Peyer's patch (tissue), 4 donors: ENCODE measurements at regions not wholly inside any gene's neighbourhood (a gene's known extent, or its start where the extent isn't known, plus 50 kb on each side); places are given as distances from the start of the nearest gene placed in this dataset.

Source experiments
- DNase-seq, 3 donors: peaks; one replicate each; pipeline ENCODE4 v3.0.0-alpha.2; 2017 to 2019
- H3K27ac ChIP-seq, 4 donors: fragments of 200-600 bp; sonication (generic); one replicate each; pipeline ENCODE4 v1.5.1; 2016 to 2019
- H3K27me3 ChIP-seq, 2 donors: fragments of 200-600 bp; sonication (generic); one replicate each; pipeline ENCODE4 v1.5.1; 2019
- H3K36me3 ChIP-seq, 3 donors: fragments of 200-600 bp; sonication (generic); one replicate each; pipeline ENCODE4 v1.5.1; 2016 to 2019
- H3K4me1 ChIP-seq, 4 donors: fragments of 200-600 bp; sonication (generic); one replicate each; pipeline ENCODE4 v1.5.1; 2016 to 2019
- H3K4me3 ChIP-seq, 4 donors: fragments of 200-600 bp; sonication (generic); 1 replicate in 3 of 4; 2 replicates in 1 of 4; pipeline ENCODE4 v1.5.1; 2016 to 2019; ENCODE audit warnings: mild to moderate bottlenecking in 1 of 4
- H3K9me3 ChIP-seq, 4 donors: fragments of 200-600 bp; sonication (generic); one replicate each; pipeline ENCODE4 v1.5.1; 2016 to 2019; ENCODE audit warnings: mild to moderate bottlenecking in 1 of 4
- POLR2A ChIP-seq, 2 donors: fragments of 450-650 bp; IDR thresholded peaks; one replicate each; pipeline ENCODE4 v1.5.1; 2017; ENCODE audit warnings: antibody characterized with exemption in 2 of 2, mild to moderate bottlenecking in 2 of 2, moderate library complexity in 2 of 2
- TF ChIP-seq, protein P1 (sequence below), 6 experiments: fragments of 450-650 bp in 4 of 6; fragments of 200-600 bp in 2 of 6; sonication (generic) in 1 of 6; IDR thresholded peaks; one replicate each; pipeline ENCODE4 v1.5.1; 2017 to 2019; ENCODE audit warnings: antibody characterized with exemption in 6 of 6, mild to moderate bottlenecking in 3 of 6, moderate library complexity in 1 of 6

DNA sequence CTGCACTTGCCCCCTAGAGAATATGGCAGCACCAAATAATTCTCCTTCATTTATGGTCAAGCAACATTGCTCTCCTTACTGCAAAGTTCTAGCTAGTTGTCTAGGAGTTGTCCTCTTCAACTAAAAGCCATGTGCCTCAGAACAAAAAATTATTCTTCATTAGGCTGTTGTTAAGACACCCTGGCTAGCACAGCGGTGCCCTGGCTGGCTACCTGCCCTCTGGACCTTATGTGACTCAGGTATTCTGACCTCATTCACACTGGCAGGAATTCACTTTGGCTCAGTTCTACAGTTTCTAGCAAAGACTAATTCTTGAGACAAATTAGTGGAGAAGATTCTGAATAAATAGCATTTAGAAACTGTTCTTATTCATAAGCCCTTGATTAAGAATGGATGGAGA, 224.4 kb upstream of the KRR1 start:
- Histone ChIP-seq H3K9me3 (no peaks in the 10 kb centered on the region), H3K36me3 (no peaks in the 10 kb centered on the region), H3K4me1 (no peaks in the 10 kb centered on the region), H3K4me3 (no peak overlapping the region), H3K27ac (no peak overlapping the region), H3K27me3 (no peaks in the 10 kb centered on the region)
- no peak for TF ChIP-seq POLR2A (IDR thresholded peaks at IDR 0.05)
- no peak for DNase-seq

- TF ChIP-seq POLR2A (IDR thresholded peaks at IDR 0.05), result no peak
- TF ChIP-seq, protein P1, sequence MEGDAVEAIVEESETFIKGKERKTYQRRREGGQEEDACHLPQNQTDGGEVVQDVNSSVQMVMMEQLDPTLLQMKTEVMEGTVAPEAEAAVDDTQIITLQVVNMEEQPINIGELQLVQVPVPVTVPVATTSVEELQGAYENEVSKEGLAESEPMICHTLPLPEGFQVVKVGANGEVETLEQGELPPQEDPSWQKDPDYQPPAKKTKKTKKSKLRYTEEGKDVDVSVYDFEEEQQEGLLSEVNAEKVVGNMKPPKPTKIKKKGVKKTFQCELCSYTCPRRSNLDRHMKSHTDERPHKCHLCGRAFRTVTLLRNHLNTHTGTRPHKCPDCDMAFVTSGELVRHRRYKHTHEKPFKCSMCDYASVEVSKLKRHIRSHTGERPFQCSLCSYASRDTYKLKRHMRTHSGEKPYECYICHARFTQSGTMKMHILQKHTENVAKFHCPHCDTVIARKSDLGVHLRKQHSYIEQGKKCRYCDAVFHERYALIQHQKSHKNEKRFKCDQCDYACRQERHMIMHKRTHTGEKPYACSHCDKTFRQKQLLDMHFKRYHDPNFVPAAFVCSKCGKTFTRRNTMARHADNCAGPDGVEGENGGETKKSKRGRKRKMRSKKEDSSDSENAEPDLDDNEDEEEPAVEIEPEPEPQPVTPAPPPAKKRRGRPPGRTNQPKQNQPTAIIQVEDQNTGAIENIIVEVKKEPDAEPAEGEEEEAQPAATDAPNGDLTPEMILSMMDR (IDR thresholded peaks at IDR 0.05), result no peak
- no peak overlapping the region for H3K27ac ChIP-seq
- DNase-seq, result no peak
- no peaks in the 10 kb centered on the region for H3K36me3 ChIP-seq
- H3K9me3 ChIP-seq, result no peaks in the 10 kb centered on the region
- H3K4me3 ChIP-seq, result no peak overlapping the region
- H3K27me3 ChIP-seq, result no peaks in the 10 kb centered on the region
- no peaks in the 10 kb centered on the region for H3K4me1 ChIP-seq
Observed at GRCh38 chr12:75728826-75729225, 217.4 kb upstream of the KRR1 start.

DNA sequence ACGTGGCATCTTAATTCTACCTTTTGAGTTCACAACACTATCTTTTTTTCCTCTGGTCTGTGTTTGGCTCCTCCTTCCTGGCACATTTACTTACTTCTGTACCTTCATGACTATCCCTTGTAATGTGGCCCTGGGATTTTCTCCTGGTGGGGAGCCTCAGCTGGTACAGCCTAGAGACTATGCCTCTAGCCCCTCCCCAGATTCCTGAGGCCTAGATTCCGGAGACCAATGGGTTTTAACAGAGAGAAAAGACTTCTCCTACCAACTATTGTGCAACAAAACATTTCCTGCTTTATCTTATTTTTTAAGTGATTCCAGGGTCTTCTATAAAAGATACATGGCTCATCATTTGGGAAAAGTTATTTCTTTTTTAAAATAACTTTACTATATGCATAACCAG, 216.2 kb upstream of the KRR1 start:
- no peak for TF ChIP-seq POLR2A (IDR thresholded peaks at IDR 0.05)
- TF ChIP-seq, protein P1 (IDR thresholded peaks at IDR 0.05), result no peak
- H3K4me1 ChIP-seq, result peaks cover 0 to 6% (median 0%) of the 10 kb centered on the region in 4 donors
- H3K27me3 ChIP-seq, result no peaks in the 10 kb centered on the region
- H3K36me3 ChIP-seq, result no peaks in the 10 kb centered on the region
- DNase-seq, result no peak
- H3K9me3 ChIP-seq, result no peaks in the 10 kb centered on the region
- no peak overlapping the region for H3K27ac ChIP-seq
- H3K4me3 ChIP-seq, result no peak overlapping the region

DNA sequence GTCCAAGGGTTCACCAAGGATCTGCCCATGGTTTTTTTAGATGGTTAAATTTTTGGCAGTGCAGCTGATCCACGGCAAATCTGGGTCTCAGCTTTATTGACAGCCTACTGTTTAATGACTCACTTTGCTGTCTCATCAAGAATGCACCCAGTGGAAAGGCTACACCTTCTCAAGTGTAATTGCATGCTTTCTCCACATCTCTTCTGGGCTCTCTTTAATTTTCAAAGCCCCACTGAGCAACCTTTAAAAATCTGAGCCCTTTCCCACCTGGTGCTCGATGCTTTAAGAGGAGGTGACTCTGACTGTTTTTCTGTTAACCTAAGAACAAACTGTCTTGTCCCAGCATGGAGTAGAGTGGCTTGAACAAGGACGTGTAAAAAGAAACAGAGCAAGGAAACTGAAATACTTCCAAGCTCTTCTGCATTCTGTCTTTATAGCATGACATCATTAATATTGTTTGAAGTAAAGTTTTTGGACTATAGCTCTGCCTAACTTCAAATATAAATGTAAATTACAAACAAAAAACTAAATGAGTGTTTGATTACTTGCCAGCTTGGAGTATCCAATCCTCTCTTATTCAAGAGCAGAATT, 214.2 kb upstream of the KRR1 start:
- no peak overlapping the region for H3K4me3 ChIP-seq
- no peak for TF ChIP-seq POLR2A (IDR thresholded peaks at IDR 0.05)
- TF ChIP-seq, protein P1 (IDR thresholded peaks at IDR 0.05), result no peak
- no peak for DNase-seq
- H3K27ac ChIP-seq, result peak overlapping the region in 1 of 4 donors; percentile 16
- H3K36me3 ChIP-seq, result no peaks in the 10 kb centered on the region
- H3K27me3 ChIP-seq, result no peaks in the 10 kb centered on the region
- H3K9me3 ChIP-seq, result no peaks in the 10 kb centered on the region
- H3K4me1 ChIP-seq, result peaks cover 0 to 26% (median 0%) of the 10 kb centered on the region in 4 donors

GRCh38 chr12:75724928-75725312, 213.5 kb upstream of the KRR1 start:
- TF ChIP-seq, protein P1 (IDR thresholded peaks at IDR 0.05), result no peak
- no peak for TF ChIP-seq POLR2A (IDR thresholded peaks at IDR 0.05)
- peaks cover 0 to 26% (median 0%) of the 10 kb centered on the region in 4 donors for H3K4me1 ChIP-seq
- no peak for DNase-seq
- no peak overlapping the region for H3K4me3 ChIP-seq
- H3K27ac ChIP-seq, result peak overlapping the region in 2 of 4 donors; percentile 10 to 33
- no peaks in the 10 kb centered on the region for H3K27me3 ChIP-seq
- no peaks in the 10 kb centered on the region for H3K36me3 ChIP-seq
- no peaks in the 10 kb centered on the region for H3K9me3 ChIP-seq

DNA sequence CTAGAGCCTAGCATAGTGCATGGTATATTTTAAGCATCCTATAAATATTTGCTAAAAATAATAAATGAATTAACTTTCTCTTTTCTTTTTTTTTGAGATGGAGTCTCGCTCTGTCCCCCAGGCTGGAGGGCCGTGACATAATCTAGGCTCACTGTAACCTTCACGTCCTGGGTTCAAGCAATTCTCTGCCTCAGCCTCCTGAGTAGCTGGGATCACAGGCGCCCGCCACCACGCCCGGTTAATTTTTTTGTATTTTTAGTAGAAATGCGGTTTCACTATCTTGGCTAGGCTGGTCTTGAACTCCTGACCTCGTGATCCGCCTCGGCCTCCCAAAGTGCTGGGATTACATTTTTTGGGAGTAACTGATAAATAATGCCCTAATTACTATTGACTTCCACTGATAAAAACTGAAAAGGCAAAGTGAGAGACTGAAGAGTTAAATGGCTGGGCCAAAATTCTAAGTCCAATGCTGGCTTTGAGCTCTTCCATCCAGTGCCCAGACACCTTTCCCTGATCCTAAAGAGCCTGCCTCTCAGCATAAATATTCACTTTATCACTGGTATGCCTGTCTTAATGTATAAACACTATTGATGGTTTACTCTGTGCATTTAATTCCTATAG, 213.0 kb upstream of the KRR1 start:
- H3K27ac ChIP-seq, result peak overlapping the region in 1 of 4 donors; percentile 33
- TF ChIP-seq POLR2A (IDR thresholded peaks at IDR 0.05), result no peak
- TF ChIP-seq, protein P1 (IDR thresholded peaks at IDR 0.05), result no peak
- no peaks in the 10 kb centered on the region for H3K9me3 ChIP-seq
- no peaks in the 10 kb centered on the region for H3K36me3 ChIP-seq
- H3K4me3 ChIP-seq, result no peak overlapping the region
- no peaks in the 10 kb centered on the region for H3K27me3 ChIP-seq
- H3K4me1 ChIP-seq, result peaks cover 0 to 26% (median 0%) of the 10 kb centered on the region in 4 donors
- no peak for DNase-seq
